ENCODE measurements at regions not wholly inside any gene's neighbourhood (a gene's known extent, or its start where the extent isn't known, plus 50 kb on each side); places are given as distances from the start of the nearest gene placed in this dataset.

DNA sequence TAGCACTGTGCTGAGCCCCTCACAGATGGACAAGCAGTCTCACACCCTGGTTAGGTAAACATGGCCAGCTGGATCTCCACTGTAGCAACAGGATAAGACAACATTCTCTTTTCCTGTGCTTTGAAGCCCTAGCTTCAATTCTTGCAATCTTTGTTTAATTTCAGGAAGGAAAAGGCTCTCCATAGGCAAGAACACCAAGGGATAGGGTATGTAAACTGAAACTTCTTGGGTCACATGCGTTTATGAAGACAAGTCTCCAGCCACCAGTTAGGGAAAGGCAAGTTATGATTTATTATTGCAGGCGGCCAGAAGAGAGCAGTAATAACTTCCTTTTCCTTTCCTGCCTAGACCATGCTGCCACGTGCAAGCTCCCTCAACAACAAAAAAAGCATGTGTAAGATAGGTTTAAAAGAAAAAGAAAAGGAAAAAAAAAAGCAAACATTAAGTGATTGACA lies 50.1 kb upstream of the POU5F2 start:
- no peak for DNase-seq (ENCODE audit: low read depth)

All from EH (cell line).